ENCODE measurements at regions not wholly inside any gene's neighbourhood (a gene's known extent, or its start where the extent isn't known, plus 50 kb on each side); places are given as distances from the start of the nearest gene placed in this dataset.

- TF ChIP-seq, protein P1, sequence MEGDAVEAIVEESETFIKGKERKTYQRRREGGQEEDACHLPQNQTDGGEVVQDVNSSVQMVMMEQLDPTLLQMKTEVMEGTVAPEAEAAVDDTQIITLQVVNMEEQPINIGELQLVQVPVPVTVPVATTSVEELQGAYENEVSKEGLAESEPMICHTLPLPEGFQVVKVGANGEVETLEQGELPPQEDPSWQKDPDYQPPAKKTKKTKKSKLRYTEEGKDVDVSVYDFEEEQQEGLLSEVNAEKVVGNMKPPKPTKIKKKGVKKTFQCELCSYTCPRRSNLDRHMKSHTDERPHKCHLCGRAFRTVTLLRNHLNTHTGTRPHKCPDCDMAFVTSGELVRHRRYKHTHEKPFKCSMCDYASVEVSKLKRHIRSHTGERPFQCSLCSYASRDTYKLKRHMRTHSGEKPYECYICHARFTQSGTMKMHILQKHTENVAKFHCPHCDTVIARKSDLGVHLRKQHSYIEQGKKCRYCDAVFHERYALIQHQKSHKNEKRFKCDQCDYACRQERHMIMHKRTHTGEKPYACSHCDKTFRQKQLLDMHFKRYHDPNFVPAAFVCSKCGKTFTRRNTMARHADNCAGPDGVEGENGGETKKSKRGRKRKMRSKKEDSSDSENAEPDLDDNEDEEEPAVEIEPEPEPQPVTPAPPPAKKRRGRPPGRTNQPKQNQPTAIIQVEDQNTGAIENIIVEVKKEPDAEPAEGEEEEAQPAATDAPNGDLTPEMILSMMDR (conservative IDR thresholded peaks at IDR 0.05; ENCODE audit: low read length): no peak
- no peak for TF ChIP-seq EZH2phosphoT487 (IDR thresholded peaks at IDR 0.05; ENCODE audit: borderline replicate concordance, low read depth, low read length)
Observed at GRCh38 chr4:123529278-123529568, 132.6 kb downstream of the SPRY1 start.

Measured in OCI-LY7 (cell line).